Naive thymus-derived CD4-positive, alpha-beta T cell (primary cell): ENCODE measurements at regions not wholly inside any gene's neighbourhood (a gene's known extent, or its start where the extent isn't known, plus 50 kb on each side); places are given as distances from the start of the nearest gene placed in this dataset.
"Not testable (repeated sequence)": the region's sequence is repeated elsewhere in the genome, so short reads cannot be mapped to it uniquely, and the experiment has no call there.

Experiments
- ATAC-seq: fragments of 150-1000 bp; cut with Tn5 transposase; 2 replicates; pipeline ENCODE4 v1.10.0; 2021; ENCODE audit warnings: mild to moderate bottlenecking, moderate library complexity
- CTCF ChIA-PET: fragments of 350-600 bp; sonication (Branson Sonifier 250); formaldehyde crosslinking; loops from one replicate; lab custom pipeline; 2021; ENCODE audit warnings: antibody characterized with exemption; lab: Charles Lee
- POLR2A ChIA-PET: fragments of 350-600 bp; sonication (Branson Sonifier 250); formaldehyde crosslinking; loops from one replicate; lab custom pipeline; 2021; ENCODE audit warnings: antibody characterized with exemption, inconsistent platforms; lab: Charles Lee
- DNase-seq, 9 donors: peaks; one replicate each; pipeline versions ENCODE4 v3.0.0 to v3.0.0-alpha.2; 2020 to 2022; ENCODE audit warnings: mixed read lengths in 1 of 9
- H3K27ac ChIP-seq: one replicate; pipeline ENCODE4 v1.7.0; 2013; ENCODE audit warnings: mild to moderate bottlenecking, low read depth, low read length, moderate library complexity
- H3K27me3 ChIP-seq, 2 donors: one replicate each; pipeline ENCODE4 v1.7.0; 2013; ENCODE audit warnings: low read length in 2 of 2, mild to moderate bottlenecking in 2 of 2, moderate library complexity in 2 of 2; ENCODE audit not compliant: control insufficient read depth in 2 of 2, insufficient read depth in 2 of 2
- H3K36me3 ChIP-seq, 3 experiments: 1 replicate in 2 of 3; 2 replicates in 1 of 3; pipeline ENCODE4 v1.7.0; 2013; ENCODE audit warnings: low read length in 3 of 3, mild to moderate bottlenecking in 3 of 3, moderate library complexity in 1 of 3; ENCODE audit not compliant: insufficient read depth in 3 of 3, control insufficient read depth in 2 of 3
- H3K4me1 ChIP-seq, 2 donors: one replicate each; pipeline ENCODE4 v1.7.0; 2013; ENCODE audit warnings: low read length in 2 of 2, mild to moderate bottlenecking in 2 of 2, moderate library complexity in 1 of 2; ENCODE audit not compliant: control insufficient read depth in 2 of 2, insufficient read depth in 2 of 2
- H3K4me3 ChIP-seq: 2 replicates; pipeline ENCODE4 v1.7.0; 2013; ENCODE audit warnings: mild to moderate bottlenecking, low read length
- H3K9me3 ChIP-seq, 3 experiments: 1 replicate in 2 of 3; 2 replicates in 1 of 3; pipeline ENCODE4 v1.7.0; 2013; ENCODE audit warnings: low read length in 3 of 3; ENCODE audit not compliant: control insufficient read depth in 2 of 3
- H3K27ac Mint-ChIP-seq, 9 donors: one replicate each; pipeline ENCODE4 v1.8.0; 2020 to 2022; ENCODE audit warnings: mixed read lengths in 9 of 9, mild to moderate bottlenecking in 8 of 9, moderate library complexity in 5 of 9, inconsistent platforms in 2 of 9
- H3K27me3 Mint-ChIP-seq, 5 donors: one replicate each; pipeline ENCODE4 v1.8.0; 2021 to 2022; ENCODE audit warnings: mixed read lengths in 5 of 5, mild to moderate bottlenecking in 1 of 5
- H3K36me3 Mint-ChIP-seq, 5 donors: one replicate each; pipeline ENCODE4 v1.8.0; 2020 to 2022; ENCODE audit warnings: mixed read lengths in 5 of 5, mild to moderate bottlenecking in 3 of 5, inconsistent platforms in 1 of 5
- H3K4me1 Mint-ChIP-seq, 7 donors: one replicate each; pipeline ENCODE4 v1.8.0; 2020 to 2022; ENCODE audit warnings: mixed read lengths in 7 of 7, mild to moderate bottlenecking in 3 of 7, inconsistent platforms in 1 of 7
- H3K4me3 Mint-ChIP-seq, 10 donors: one replicate each; pipeline ENCODE4 v1.8.0; 2020 to 2022; ENCODE audit warnings: mild to moderate bottlenecking in 10 of 10, mixed read lengths in 10 of 10, moderate library complexity in 6 of 10, inconsistent platforms in 2 of 10
- H3K9me3 Mint-ChIP-seq, 11 donors: one replicate each; pipeline ENCODE4 v1.8.0; 2020 to 2022; ENCODE audit warnings: mixed read lengths in 11 of 11, mild to moderate bottlenecking in 4 of 11, inconsistent platforms in 1 of 11, moderate library complexity in 1 of 11
- intact Hi-C, 2 donors: fragments of 100-400 bp; cut with micrococcal nuclease; formaldehyde crosslinking; loops; one replicate each; pipeline ENCODE4 v1.15.1; 2023

GRCh38 chr6:168179133-168179532 lies 100.1 kb upstream of the FRMD1 start:
- H3K9me3 ChIP-seq = no peaks in the 10 kb centered on the region
- intact Hi-C loops = no loop called here
- Mint-ChIP-seq H3K27ac (no peak overlapping the region), H3K4me1 (no peaks in the 10 kb centered on the region), H3K36me3 (no peaks in the 10 kb centered on the region), H3K4me3 (no peak overlapping the region), H3K27me3 (peaks cover 6 to 35% (median 8%) of the 10 kb centered on the region in 5 donors), H3K9me3 (peaks cover 0 to 2% (median 0%) of the 10 kb centered on the region in 11 donors)
- H3K27ac ChIP-seq = no peak overlapping the region
- POLR2A ChIA-PET = no interaction called here
- H3K4me3 ChIP-seq = no peak overlapping the region
- no peak for DNase-seq
- ATAC-seq = no peak
- CTCF ChIA-PET = no interaction called here
- H3K4me1 ChIP-seq = no peaks in the 10 kb centered on the region
- no peaks in the 10 kb centered on the region for H3K36me3 ChIP-seq
- H3K27me3 ChIP-seq = no peaks in the 10 kb centered on the region

- H3K9me3 ChIP-seq = no peaks in the 10 kb centered on the region
- H3K27me3 ChIP-seq = no peaks in the 10 kb centered on the region
- POLR2A ChIA-PET = no interaction called here
- no peaks in the 10 kb centered on the region for H3K4me1 ChIP-seq
- no peaks in the 10 kb centered on the region for H3K36me3 ChIP-seq
- peaks cover 6 to 26% (median 14%) of the 10 kb centered on the region in 5 donors for H3K27me3 Mint-ChIP-seq
- H3K4me3 Mint-ChIP-seq = no peak overlapping the region
- intact Hi-C loops = no loop called here
- ATAC-seq = no peak
- no peaks in the 10 kb centered on the region for H3K36me3 Mint-ChIP-seq
- H3K4me3 ChIP-seq = no peak overlapping the region
- CTCF ChIA-PET = no interaction called here
- H3K27ac ChIP-seq = no peak overlapping the region
- DNase-seq = no peak
- no peaks in the 10 kb centered on the region for H3K4me1 Mint-ChIP-seq
- peaks cover 0 to 3% (median 0%) of the 10 kb centered on the region in 11 donors for H3K9me3 Mint-ChIP-seq
- no peak overlapping the region for H3K27ac Mint-ChIP-seq
Observed at GRCh38 chr6:168177103-168177891, 98.3 kb upstream of the FRMD1 start.

- POLR2A ChIA-PET = no interaction called here
- H3K4me1 Mint-ChIP-seq = no peaks in the 10 kb centered on the region
- CTCF ChIA-PET = no interaction called here
Observed at GRCh38 chr6:168171673-168172353, 92.8 kb upstream of the FRMD1 start.

GRCh38 chr6:168170841-168171601 lies 92.0 kb upstream of the FRMD1 start:
- H3K27ac ChIP-seq = no peak overlapping the region
- ATAC-seq (no peak), DNase-seq (no peak)
- no peak overlapping the region for H3K27ac Mint-ChIP-seq
- no peaks in the 10 kb centered on the region for H3K4me1 ChIP-seq
- H3K4me1 Mint-ChIP-seq = no peaks in the 10 kb centered on the region
- H3K9me3 ChIP-seq = no peaks in the 10 kb centered on the region
- H3K27me3 ChIP-seq = no peaks in the 10 kb centered on the region
- H3K4me3 ChIP-seq = no peak overlapping the region
- ChIA-PET CTCF (no interaction called here), POLR2A (no interaction called here)
- intact Hi-C loops = no loop called here
- no peaks in the 10 kb centered on the region for H3K36me3 Mint-ChIP-seq
- no peak overlapping the region for H3K4me3 Mint-ChIP-seq
- peaks cover 0 to 21% (median 11%) of the 10 kb centered on the region in 5 donors for H3K27me3 Mint-ChIP-seq
- peaks cover 0 to 12% (median 0%) of the 10 kb centered on the region in 11 donors for H3K9me3 Mint-ChIP-seq
- no peaks in the 10 kb centered on the region for H3K36me3 ChIP-seq

More at GRCh38 chr6:168171673-168172353, 92.8 kb upstream of the FRMD1 start:
- Mint-ChIP-seq H3K9me3 (peaks cover 0 to 10% (median 0%) of the 10 kb centered on the region in 11 donors), H3K27me3 (peaks cover 5 to 21% (median 15%) of the 10 kb centered on the region in 5 donors), H3K36me3 (no peaks in the 10 kb centered on the region), H3K4me3 (no peak overlapping the region), H3K27ac (no peak overlapping the region)
- Histone ChIP-seq H3K4me3 (no peak overlapping the region), H3K36me3 (no peaks in the 10 kb centered on the region), H3K9me3 (no peaks in the 10 kb centered on the region), H3K4me1 (no peaks in the 10 kb centered on the region), H3K27me3 (no peaks in the 10 kb centered on the region), H3K27ac (no peak overlapping the region)
- intact Hi-C loops = no loop called here
- DNase-seq = no peak
- no peak for ATAC-seq

- H3K36me3 Mint-ChIP-seq = no peaks in the 10 kb centered on the region
- no peak overlapping the region for H3K4me3 ChIP-seq
- CTCF ChIA-PET = no interaction called here
Observed at GRCh38 chr6:168169624-168170023, 90.6 kb upstream of the FRMD1 start.

GRCh38 chr6:168168936-168169335 lies 89.9 kb upstream of the FRMD1 start:
- H3K4me1 ChIP-seq, H3K4me1 Mint-ChIP-seq, ATAC-seq, H3K27ac ChIP-seq, H3K27ac Mint-ChIP-seq, H3K4me3 ChIP-seq, CTCF ChIA-PET, H3K36me3 Mint-ChIP-seq, H3K27me3 ChIP-seq, H3K36me3 ChIP-seq, DNase-seq, intact Hi-C loops, POLR2A ChIA-PET, H3K9me3 ChIP-seq, H3K4me3 Mint-ChIP-seq: not testable (repeated sequence)
- Mint-ChIP-seq H3K9me3 (peaks cover 0 to 12% (median 0%) of the 10 kb centered on the region in 11 donors), H3K27me3 (peaks cover 0 to 35% (median 8%) of the 10 kb centered on the region in 5 donors)

More at GRCh38 chr6:168169624-168170023, 90.6 kb upstream of the FRMD1 start:
- H3K36me3 ChIP-seq = no peaks in the 10 kb centered on the region
- no peaks in the 10 kb centered on the region for H3K9me3 ChIP-seq
- H3K27me3 ChIP-seq = no peaks in the 10 kb centered on the region
- intact Hi-C loops = no loop called here
- H3K27ac ChIP-seq = no peak overlapping the region
- no peaks in the 10 kb centered on the region for H3K4me1 Mint-ChIP-seq
- H3K27ac Mint-ChIP-seq = no peak overlapping the region
- no peak overlapping the region for H3K4me3 Mint-ChIP-seq
- POLR2A ChIA-PET = no interaction called here
- peaks cover 0 to 12% (median 0%) of the 10 kb centered on the region in 11 donors for H3K9me3 Mint-ChIP-seq
- DNase-seq = no peak
- no peak for ATAC-seq
- H3K27me3 Mint-ChIP-seq = peaks cover 0 to 35% (median 8%) of the 10 kb centered on the region in 5 donors
- H3K4me1 ChIP-seq = no peaks in the 10 kb centered on the region
